Transverse colon (tissue), 4 donors: ENCODE measurements at regions not wholly inside any gene's neighbourhood (a gene's known extent, or its start where the extent isn't known, plus 50 kb on each side); places are given as distances from the start of the nearest gene placed in this dataset.

ENCODE experiments used
- DNase-seq: peaks from one replicate; pipeline ENCODE4 v3.0.0-alpha.2; 2019
- H3K27ac ChIP-seq, 4 donors: fragments of 200-600 bp; sonication (generic); 2 replicates each; pipeline ENCODE4 v1.5.1; 2016 to 2018; ENCODE audit warnings: inconsistent platforms in 4 of 4
- H3K27me3 ChIP-seq: fragments of 200-600 bp; sonication (generic); 2 replicates; pipeline ENCODE4 v1.5.1; 2017; ENCODE audit warnings: inconsistent platforms
- H3K36me3 ChIP-seq, 4 donors: fragments of 200-600 bp; sonication (generic); 2 replicates each; pipeline ENCODE4 v1.5.1; 2017 to 2019; ENCODE audit warnings: inconsistent platforms in 4 of 4
- H3K4me1 ChIP-seq, 4 donors: fragments of 200-600 bp; sonication (generic); 2 replicates each; pipeline ENCODE4 v1.5.1; 2017 to 2020; ENCODE audit warnings: inconsistent platforms in 4 of 4
- H3K4me3 ChIP-seq, 4 donors: fragments of 200-600 bp; sonication (generic); 1 replicate in 1 of 4; 2 replicates in 3 of 4; pipeline versions ENCODE4 v1.5.1 to v1.6.1; 2017 to 2019; ENCODE audit warnings: inconsistent platforms in 4 of 4
- H3K9me3 ChIP-seq, 2 donors: fragments of 200-600 bp; sonication (generic); 2 replicates each; pipeline ENCODE4 v1.5.1; 2017 to 2019; ENCODE audit warnings: inconsistent platforms in 2 of 2
- EP300 ChIP-seq: sonication (generic); formaldehyde crosslinking; IDR thresholded peaks from one replicate; pipeline ENCODE4 v1.6.1; 2017; ENCODE audit warnings: antibody characterized with exemption, low read depth
- POLR2A ChIP-seq: fragments of 450-650 bp; IDR thresholded peaks from one replicate; pipeline ENCODE4 v1.6.1; 2016; ENCODE audit warnings: antibody characterized with exemption, mild to moderate bottlenecking, moderate library complexity
- POLR2AphosphoS5 ChIP-seq, 3 donors: sonication (generic); formaldehyde crosslinking; IDR thresholded peaks; one replicate each; pipeline ENCODE4 v1.6.1; 2016; ENCODE audit warnings: antibody characterized with exemption in 3 of 3
- WGBS, 2 donors: methylation state at CpG; one replicate each; pipeline ENCODE4 v1.1.5; 2018; ENCODE audit warnings: low coverage in 1 of 2; 5-methylcytosine and 5-hydroxymethylcytosine counted together
- in situ Hi-C, 4 donors: fragments of 200-750 bp; cut with MboI; loops; one replicate each; pipeline versions ENCODE4 v1.15.0 to v1.15.1; 2017; ENCODE audit warnings: low sequenced_read_pairs in 3 of 4, low pct_ligation_motif_present in 1 of 4, low pct_unique_long_range_greater_than_20kb in 1 of 4
- intact Hi-C: fragments of 100-400 bp; cut with DNase I; formaldehyde crosslinking; loops from one replicate; pipeline ENCODE4 v1.15.1; 2023; ENCODE audit warnings: low total_unique reads
- TF ChIP-seq, protein P1 (sequence below), 5 experiments: fragments of 200-600 bp in 3 of 5; fragments of 450-650 bp in 2 of 5; sonication (generic) in 3 of 5; IDR thresholded peaks; 1 replicate in 2 of 5; 2 replicates in 3 of 5; pipeline ENCODE4 v1.5.1; 2016 to 2017; ENCODE audit warnings: antibody characterized with exemption in 5 of 5, inconsistent platforms in 3 of 5, mild to moderate bottlenecking in 2 of 5, moderate library complexity in 1 of 5

DNA sequence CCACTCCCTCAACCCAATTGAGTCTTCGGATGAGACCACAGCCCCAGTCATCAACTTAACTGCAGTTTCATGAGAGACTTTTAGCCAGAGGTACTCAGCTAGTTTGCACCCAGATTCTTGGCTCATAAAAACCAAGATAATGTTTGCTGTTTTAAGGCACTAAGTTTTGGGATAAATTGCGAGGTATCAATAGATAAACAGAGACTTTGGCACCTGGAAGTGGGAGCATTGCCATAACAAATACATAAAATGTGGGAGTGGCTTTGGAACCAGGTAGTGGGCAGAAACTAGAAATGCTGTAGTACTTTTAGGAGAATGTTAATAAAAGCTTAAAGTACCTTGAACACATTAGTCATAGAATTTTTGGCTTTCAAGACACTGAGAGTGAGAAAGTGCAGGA, 439.8 kb downstream of the SH3GL2 start:
- in situ Hi-C loops = no loop called here
- no peaks in the 10 kb centered on the region for H3K9me3 ChIP-seq

DNA sequence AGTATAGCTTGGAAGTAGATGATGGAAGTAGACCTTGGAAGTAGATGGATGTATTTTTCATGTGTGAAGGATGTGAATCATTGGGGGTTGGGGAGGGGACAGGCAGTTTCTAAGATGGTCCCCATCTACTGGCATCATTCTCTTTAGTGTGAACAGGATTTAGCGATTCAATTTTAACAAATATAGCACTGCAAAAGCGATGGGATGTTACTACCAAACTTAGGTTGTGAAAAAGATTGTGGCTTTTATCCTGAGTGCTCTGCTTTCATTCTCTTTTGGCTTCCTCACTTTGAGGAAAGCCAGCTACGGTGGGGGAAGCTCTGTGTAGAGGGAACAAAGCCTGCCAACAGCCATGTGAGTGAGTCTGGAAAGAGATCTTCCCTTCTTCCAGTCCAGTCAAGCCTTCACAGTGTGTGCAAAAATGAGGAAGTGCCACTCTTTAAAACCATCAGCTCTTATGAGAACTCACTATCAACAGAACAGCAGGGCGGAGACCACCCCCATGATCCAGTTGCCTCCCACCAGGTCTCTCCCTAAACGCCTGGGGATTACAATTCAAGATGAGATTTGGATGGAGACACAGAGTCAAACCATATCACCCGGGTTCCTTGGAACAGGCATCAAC, 441.4 kb downstream of the SH3GL2 start:
- WGBS, 2 donors = 73 to 100% methylated on average over 2 to 6 of the region's 6 CpGs
- no peaks in the 10 kb centered on the region for H3K27me3 ChIP-seq
- H3K9me3 ChIP-seq = no peaks in the 10 kb centered on the region
- H3K27ac ChIP-seq = no peak overlapping the region
- intact Hi-C loops = no loop called here
- peaks cover 0 to 14% (median 8%) of the 10 kb centered on the region in 4 donors for H3K4me1 ChIP-seq
- DNase-seq = no peak
- in situ Hi-C loops = no loop called here
- no peaks in the 10 kb centered on the region for H3K36me3 ChIP-seq
- TF ChIP-seq POLR2A = no peak
- TF ChIP-seq, protein P1, sequence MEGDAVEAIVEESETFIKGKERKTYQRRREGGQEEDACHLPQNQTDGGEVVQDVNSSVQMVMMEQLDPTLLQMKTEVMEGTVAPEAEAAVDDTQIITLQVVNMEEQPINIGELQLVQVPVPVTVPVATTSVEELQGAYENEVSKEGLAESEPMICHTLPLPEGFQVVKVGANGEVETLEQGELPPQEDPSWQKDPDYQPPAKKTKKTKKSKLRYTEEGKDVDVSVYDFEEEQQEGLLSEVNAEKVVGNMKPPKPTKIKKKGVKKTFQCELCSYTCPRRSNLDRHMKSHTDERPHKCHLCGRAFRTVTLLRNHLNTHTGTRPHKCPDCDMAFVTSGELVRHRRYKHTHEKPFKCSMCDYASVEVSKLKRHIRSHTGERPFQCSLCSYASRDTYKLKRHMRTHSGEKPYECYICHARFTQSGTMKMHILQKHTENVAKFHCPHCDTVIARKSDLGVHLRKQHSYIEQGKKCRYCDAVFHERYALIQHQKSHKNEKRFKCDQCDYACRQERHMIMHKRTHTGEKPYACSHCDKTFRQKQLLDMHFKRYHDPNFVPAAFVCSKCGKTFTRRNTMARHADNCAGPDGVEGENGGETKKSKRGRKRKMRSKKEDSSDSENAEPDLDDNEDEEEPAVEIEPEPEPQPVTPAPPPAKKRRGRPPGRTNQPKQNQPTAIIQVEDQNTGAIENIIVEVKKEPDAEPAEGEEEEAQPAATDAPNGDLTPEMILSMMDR (IDR thresholded peaks at IDR 0.05) = no peak
- no peak for TF ChIP-seq POLR2AphosphoS5 (IDR thresholded peaks at IDR 0.05)
- no peak for TF ChIP-seq EP300
- H3K4me3 ChIP-seq = no peak overlapping the region

More for the DNA sequence above, 439.8 kb downstream of the SH3GL2 start:
- H3K4me3 ChIP-seq = no peak overlapping the region
- intact Hi-C loops = no loop called here
- no peak for TF ChIP-seq EP300
- TF ChIP-seq POLR2AphosphoS5 (IDR thresholded peaks at IDR 0.05) = no peak
- no peak for TF ChIP-seq POLR2A
- TF ChIP-seq, protein P1 (IDR thresholded peaks at IDR 0.05) = no peak
- WGBS, 2 donors = 60 to 67% methylated on average over 1 to 2 of the region's 2 CpGs
- no peaks in the 10 kb centered on the region for H3K36me3 ChIP-seq
- peaks cover 0 to 15% (median 10%) of the 10 kb centered on the region in 4 donors for H3K4me1 ChIP-seq
- H3K27ac ChIP-seq = peak overlapping the region in 1 of 4 donors; percentile 48
- peak; percentile 51 for DNase-seq
- no peaks in the 10 kb centered on the region for H3K27me3 ChIP-seq

DNA sequence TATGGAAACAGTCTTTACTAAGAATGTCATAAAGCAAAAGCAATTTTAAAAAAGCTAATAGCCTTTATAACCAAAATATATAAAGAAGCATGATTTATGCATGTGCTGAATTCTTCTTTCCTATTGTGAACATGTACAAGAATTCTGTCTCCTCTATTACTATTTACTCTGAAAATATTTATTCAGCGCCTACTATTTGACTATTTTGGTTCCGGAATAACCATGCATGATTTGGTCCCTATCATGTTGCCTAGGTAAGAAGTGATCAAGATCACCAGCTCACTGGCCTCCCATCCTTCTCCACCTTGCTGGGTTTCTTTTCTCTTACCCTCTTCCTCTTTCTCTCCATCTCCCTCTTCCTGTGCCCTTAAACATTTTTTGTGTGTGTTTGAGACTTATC, 443.8 kb downstream of the SH3GL2 start:
- Histone ChIP-seq H3K4me3 (no peak overlapping the region), H3K4me1 (peaks cover 0 to 14% (median 8%) of the 10 kb centered on the region in 4 donors), H3K27ac (no peak overlapping the region), H3K9me3 (no peaks in the 10 kb centered on the region), H3K27me3 (no peaks in the 10 kb centered on the region), H3K36me3 (no peaks in the 10 kb centered on the region)
- in situ Hi-C loops (no loop called here), intact Hi-C loops (no loop called here)
- DNase-seq = no peak
- no peak for TF ChIP-seq POLR2AphosphoS5 (IDR thresholded peaks at IDR 0.05)
- TF ChIP-seq POLR2A = no peak
- TF ChIP-seq, protein P1 (IDR thresholded peaks at IDR 0.05) = no peak
- TF ChIP-seq EP300 = no peak
- WGBS, 2 donors = 93 to 95% methylated on average over 2 of the region's 2 CpGs

DNA sequence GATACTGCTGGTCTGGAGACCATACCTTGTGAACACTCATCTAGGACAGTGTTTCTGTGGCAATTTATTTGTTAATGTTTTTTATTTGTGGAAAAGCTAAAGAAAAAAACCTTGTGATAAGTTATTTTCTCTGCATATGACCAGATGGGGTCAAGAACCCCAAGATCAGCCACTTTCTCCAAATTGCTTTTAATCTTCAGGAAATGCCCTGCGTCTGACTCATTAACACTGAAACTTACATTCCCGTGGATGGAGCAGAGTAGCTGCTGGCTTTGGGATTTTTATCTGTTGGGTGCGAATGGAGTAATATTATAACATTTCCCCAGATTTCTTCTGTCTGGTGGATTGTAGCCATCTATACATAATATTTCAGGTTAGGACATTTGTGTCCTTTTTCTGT, 444.5 kb downstream of the SH3GL2 start:
- in situ Hi-C loops = no loop called here
- intact Hi-C loops = no loop called here

DNA sequence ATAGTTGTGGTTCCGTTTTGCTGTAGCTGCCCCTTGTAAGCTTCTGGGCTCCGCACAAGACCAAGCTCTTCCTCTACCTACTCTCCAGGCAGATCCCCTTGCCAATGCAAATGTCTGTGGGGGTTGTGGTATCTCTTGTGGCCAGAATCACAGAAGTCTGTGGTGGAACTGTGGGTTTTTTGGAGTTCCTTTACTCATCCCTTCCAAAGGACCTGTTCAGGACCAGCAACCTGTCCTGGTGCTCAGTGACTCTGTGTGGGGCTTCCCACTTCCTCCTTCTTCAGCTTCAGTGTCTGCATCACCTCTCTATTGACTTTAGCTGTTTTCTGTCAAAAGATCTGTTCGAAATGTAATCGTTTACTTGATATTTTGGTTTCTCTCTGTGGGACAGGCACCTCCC, 441.3 kb upstream of the ADAMTSL1 start:
- H3K4me3 ChIP-seq = no peak overlapping the region
- no peaks in the 10 kb centered on the region for H3K27me3 ChIP-seq
- intact Hi-C loops = no loop called here
- WGBS, 2 donors = 90 to 91% methylated on average over 4 of the region's 4 CpGs
- no peaks in the 10 kb centered on the region for H3K9me3 ChIP-seq
- H3K4me1 ChIP-seq = no peaks in the 10 kb centered on the region
- no peaks in the 10 kb centered on the region for H3K36me3 ChIP-seq
- no peak for DNase-seq
- no peak overlapping the region for H3K27ac ChIP-seq
- in situ Hi-C loops = no loop called here
- TF ChIP-seq EP300 (no peak), POLR2A (no peak), POLR2AphosphoS5 (IDR thresholded peaks at IDR 0.05) (no peak)
- TF ChIP-seq, protein P1 (IDR thresholded peaks at IDR 0.05) = no peak

More for the DNA sequence above, 444.5 kb downstream of the SH3GL2 start:
- Histone ChIP-seq H3K27me3 (no peaks in the 10 kb centered on the region), H3K4me3 (no peak overlapping the region), H3K36me3 (no peaks in the 10 kb centered on the region), H3K27ac (no peak overlapping the region), H3K4me1 (peaks cover 0 to 14% (median 7%) of the 10 kb centered on the region in 4 donors), H3K9me3 (no peaks in the 10 kb centered on the region)
- WGBS, 2 donors = 83% methylated on average over 3 of the region's 3 CpGs
- no peak for TF ChIP-seq POLR2A
- DNase-seq = no peak
